Astrocyte (in vitro differentiated cells and primary cell): ENCODE measurements at regions not wholly inside any gene's neighbourhood (a gene's known extent, or its start where the extent isn't known, plus 50 kb on each side); places are given as distances from the start of the nearest gene placed in this dataset.
"Not testable (repeated sequence)": the region's sequence is repeated elsewhere in the genome, so short reads cannot be mapped to it uniquely, and the experiment has no call there.

Source experiments
- EZH2 ChIP-seq: IDR thresholded peaks from 2 replicates; pipeline ENCODE4 v1.6.1; 2012; ENCODE audit warnings: mild to moderate bottlenecking, low read length, inconsistent platforms; ENCODE audit not compliant: insufficient read depth
- TF ChIP-seq, protein P1 (sequence below): IDR thresholded peaks from 2 replicates; pipeline ENCODE4 v1.5.1; 2011; ENCODE audit warnings: low read depth, mild to moderate bottlenecking, inconsistent platforms, low read length, moderate library complexity; ENCODE audit not compliant: insufficient read depth

DNA sequence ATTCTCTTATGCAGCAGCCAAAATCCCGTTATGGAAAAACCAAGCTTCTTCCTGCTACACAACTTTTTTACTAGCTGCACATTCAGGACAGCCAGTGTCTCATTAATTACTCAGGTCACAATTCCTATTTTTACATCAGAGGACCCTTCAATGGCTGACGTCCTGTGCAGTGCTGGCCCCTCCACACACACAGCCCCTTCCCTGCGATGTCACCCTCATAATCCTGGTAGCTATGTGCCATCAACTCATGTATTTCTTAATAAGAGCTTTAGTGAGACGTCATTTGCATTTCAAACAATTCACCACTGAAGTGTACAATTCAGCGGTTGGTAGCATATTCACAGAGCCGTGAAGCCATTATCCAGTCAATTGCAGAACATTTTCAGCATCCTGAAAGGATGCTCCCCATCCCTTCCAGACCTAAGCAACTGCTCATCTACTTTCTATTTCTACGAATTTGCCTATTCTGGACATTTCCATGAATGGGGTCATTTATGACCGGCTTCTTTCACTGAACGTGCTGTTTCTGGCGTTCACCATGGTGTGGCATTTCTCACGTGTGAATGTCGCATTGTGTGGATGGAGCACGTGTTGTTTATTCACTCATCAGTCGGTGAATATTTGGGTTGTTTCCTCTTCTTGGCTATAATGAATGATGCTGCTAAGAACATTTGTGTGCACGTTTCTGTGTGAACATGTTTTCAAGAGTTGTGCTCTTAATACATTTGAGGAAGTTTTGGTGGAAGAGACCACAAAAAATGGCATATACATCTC lies 126.0 kb downstream of the KCNJ12 start:
- TF ChIP-seq, protein P1, sequence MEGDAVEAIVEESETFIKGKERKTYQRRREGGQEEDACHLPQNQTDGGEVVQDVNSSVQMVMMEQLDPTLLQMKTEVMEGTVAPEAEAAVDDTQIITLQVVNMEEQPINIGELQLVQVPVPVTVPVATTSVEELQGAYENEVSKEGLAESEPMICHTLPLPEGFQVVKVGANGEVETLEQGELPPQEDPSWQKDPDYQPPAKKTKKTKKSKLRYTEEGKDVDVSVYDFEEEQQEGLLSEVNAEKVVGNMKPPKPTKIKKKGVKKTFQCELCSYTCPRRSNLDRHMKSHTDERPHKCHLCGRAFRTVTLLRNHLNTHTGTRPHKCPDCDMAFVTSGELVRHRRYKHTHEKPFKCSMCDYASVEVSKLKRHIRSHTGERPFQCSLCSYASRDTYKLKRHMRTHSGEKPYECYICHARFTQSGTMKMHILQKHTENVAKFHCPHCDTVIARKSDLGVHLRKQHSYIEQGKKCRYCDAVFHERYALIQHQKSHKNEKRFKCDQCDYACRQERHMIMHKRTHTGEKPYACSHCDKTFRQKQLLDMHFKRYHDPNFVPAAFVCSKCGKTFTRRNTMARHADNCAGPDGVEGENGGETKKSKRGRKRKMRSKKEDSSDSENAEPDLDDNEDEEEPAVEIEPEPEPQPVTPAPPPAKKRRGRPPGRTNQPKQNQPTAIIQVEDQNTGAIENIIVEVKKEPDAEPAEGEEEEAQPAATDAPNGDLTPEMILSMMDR: not testable (repeated sequence)
- TF ChIP-seq EZH2: not testable (repeated sequence)
